GM18867 (cell line): ENCODE measurements at regions not wholly inside any gene's neighbourhood (a gene's known extent, or its start where the extent isn't known, plus 50 kb on each side); places are given as distances from the start of the nearest gene placed in this dataset.
"Not testable (repeated sequence)": the region's sequence is repeated elsewhere in the genome, so short reads cannot be mapped to it uniquely, and the experiment has no call there.

ENCODE experiments used
- ATAC-seq: cut with Tn5 transposase; IDR thresholded peaks from one replicate; pipeline ENCODE4 v1.9.1; 2021; ENCODE audit warnings: mild to moderate bottlenecking, moderate library complexity; ENCODE audit not compliant: unreplicated experiment

GRCh38 chr16:29171296-29171695 is 186.4 kb downstream of the LAT start:
- ATAC-seq, result not testable (repeated sequence)

- ATAC-seq, result not testable (repeated sequence)
Measured at GRCh38 chr16:29170393-29171119, 185.7 kb downstream of the LAT start.

- ATAC-seq, result not testable (repeated sequence)
Measured at GRCh38 chr16:29169295-29169994, 184.6 kb downstream of the LAT start.

GRCh38 chr16:29168515-29169259 is 183.8 kb downstream of the LAT start:
- not testable (repeated sequence) for ATAC-seq

DNA sequence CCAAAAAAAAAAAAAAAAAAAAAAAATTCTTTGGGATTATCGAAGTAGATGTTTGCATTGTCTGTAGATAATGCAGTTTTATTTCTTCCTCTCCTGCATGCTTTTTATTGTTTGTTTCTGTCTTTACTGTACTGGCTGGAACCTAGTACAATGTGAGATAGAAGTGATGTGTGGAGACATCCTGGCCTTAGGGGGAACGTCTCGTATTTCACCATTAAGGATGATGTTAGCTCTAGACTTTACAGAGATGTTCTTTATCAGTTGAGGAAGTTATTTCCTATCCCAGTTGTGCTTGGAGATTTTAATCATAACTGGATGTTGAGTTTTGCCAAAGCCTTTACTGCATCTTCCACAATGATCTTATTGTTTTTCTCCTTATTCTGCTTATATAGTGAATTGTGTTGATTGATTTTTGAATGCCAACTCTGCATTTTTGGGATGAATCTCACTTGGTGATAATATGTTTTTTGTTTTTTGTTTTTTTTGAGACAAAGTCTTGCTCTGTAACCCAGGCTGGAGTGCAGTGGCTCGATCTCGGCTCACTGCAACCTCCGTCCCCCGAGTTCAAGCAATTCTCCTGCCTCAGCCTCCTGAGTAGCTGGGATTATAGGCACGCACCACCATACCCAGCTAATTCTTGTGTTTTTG is 179.7 kb downstream of the LAT start:
- not testable (repeated sequence) for ATAC-seq

DNA sequence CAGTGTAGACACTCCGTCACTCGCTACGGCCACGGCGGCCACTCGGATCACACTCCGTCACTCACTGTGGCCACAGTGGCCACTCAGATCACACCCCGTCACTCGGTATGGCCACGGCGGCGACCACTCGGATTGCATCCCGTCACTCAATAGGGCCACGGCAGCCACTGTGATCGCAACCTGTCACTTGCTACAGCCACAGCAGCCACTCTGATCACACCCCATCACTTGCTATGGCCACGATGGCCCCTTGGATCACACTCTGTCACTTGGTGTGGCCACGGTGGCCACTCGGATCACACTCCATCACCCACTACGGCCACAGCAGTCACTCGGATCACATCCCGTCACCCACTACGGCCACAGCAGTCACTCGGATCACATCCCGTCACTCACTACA is 175.3 kb downstream of the LAT start:
- ATAC-seq, result not testable (repeated sequence)

- not testable (repeated sequence) for ATAC-seq
Measured at GRCh38 chr16:29159603-29160002, 174.8 kb downstream of the LAT start.

DNA sequence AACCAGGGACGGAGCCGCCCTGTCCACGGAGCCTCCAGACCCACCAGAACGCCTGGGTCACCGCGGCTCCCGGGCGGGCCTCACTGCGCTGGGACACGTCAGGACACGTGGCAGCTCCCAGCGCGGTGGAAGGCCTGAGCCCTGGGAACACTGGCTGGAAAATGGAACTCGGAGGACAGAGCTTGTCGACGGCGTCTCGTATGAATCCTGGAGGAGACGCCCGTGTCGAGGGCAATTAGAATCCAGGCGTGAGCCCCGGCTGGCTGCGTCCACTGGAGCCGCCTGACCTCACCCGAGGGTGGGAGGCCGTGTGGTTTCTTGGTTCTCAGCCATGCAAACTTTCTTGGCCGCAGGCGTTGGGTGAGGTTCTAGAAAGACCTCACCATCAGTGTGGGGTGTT is 173.9 kb downstream of the LAT start:
- no peak for ATAC-seq

GRCh38 chr16:29158031-29158784 is 173.4 kb downstream of the LAT start:
- ATAC-seq, result not testable (repeated sequence)

GRCh38 chr16:29157051-29157923 is 172.4 kb downstream of the LAT start:
- ATAC-seq, result not testable (repeated sequence)

DNA sequence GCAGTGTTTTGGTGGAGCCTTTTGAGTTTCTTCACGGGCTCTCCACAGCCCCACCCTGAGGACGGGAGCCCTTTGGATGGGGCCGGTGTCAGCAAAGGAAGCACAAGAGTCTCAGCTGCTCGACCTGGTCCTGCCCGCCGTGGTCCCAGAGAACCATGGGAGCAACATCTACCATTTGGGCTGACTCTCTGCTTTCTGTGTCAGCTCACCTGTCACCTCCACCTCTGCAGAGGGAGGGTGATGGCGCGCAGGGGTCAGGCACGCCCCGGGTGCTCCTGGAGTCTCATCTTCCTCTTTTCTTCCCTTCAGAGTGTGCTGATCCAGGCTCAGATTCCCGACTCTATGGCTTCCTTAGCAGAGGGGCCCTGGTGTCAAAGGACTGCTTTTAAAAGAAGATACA is 171.7 kb downstream of the LAT start:
- no peak for ATAC-seq

DNA sequence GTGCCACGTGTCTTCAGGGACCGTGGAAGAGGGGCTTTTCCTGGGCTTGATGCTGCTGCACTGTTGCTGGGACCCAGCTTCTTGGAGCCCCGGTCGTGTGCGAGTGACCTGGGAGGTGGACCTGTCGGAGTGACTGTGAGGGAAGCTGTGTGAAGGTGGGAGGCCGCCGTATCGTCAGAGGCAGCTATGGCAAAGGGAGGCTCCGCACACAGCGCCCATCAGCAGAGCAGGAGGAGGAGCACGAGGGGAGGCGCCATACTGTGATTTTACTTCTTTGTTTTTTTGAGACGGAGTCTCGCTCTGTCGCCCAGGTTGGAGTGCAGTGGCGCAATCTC is 171.0 kb downstream of the LAT start:
- not testable (repeated sequence) for ATAC-seq

DNA sequence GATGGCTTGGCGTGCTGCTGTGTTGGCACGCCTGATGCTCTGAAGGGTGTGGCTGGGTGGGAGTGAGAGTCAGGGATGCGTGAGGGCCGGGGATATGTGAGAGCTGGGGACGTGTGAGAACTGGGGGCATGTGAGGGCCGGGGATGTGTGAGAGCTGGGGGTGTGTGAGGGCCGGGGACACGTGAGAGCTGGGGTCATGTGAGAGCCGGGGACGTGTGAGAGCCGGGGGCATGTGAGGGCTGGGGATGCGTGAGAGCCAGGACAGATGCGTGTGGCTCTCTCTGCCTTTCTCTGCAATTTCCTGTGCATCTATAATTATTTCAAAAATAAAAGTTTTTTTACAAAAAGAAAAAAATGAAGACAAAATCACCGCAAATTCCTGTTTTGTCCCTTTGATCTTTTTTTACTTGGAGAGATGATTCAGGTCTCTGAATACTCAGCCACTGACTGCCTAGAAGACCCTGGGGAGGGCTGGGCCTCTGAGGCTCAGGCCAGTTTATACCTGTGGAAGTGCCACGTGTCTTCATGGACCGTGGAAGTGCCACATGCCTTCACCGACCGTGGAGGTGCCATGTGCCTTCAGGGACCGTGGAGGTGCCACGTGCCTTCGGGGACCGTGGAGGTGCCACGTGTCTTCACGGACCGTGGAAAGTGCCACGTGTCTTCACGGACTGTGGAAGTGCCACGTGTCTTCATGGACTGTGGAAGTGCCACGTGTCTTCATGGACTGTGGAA is 170.4 kb downstream of the LAT start:
- not testable (repeated sequence) for ATAC-seq

GRCh38 chr16:29154676-29155121 is 169.8 kb downstream of the LAT start:
- ATAC-seq, result no peak

DNA sequence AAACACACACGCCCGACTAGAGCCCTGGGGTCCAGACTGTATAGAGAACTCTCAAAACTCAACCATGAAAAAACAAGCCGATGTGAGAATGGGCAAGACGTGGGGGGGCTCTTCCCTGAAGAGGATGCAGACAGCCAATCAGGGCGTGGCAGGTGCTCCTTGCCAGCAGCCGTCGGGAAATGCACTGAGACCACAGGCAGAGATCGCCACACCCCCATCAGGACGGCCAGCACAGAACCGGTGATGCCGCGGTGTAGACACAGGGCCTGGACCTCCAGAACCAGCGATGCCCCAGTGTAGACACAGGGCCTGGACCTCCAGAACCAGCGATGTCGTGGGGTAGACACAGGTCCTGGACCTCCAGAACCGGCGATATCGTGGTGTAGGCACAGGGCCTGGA is 169.2 kb downstream of the LAT start:
- no peak for ATAC-seq

DNA sequence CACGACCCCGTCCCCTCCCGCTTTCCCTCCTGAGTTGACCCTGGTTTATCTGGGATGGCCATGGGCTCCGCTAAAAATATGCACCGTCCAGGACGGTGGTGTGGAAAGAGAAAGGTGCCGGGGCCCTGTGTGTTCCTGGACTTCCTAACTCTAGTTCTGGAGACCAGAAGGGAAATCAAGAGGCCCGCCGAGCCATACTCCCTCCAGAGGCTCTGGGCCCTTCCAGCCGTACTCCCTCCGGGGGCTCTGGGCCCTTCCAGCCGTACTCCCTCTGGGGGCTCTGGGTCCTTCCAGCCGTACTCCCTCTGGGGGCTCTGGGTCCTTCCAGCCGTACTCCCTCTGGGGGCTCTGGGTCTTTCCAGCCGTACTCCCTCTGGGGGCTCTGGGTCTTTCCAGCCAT is 168.5 kb downstream of the LAT start:
- not testable (repeated sequence) for ATAC-seq

DNA sequence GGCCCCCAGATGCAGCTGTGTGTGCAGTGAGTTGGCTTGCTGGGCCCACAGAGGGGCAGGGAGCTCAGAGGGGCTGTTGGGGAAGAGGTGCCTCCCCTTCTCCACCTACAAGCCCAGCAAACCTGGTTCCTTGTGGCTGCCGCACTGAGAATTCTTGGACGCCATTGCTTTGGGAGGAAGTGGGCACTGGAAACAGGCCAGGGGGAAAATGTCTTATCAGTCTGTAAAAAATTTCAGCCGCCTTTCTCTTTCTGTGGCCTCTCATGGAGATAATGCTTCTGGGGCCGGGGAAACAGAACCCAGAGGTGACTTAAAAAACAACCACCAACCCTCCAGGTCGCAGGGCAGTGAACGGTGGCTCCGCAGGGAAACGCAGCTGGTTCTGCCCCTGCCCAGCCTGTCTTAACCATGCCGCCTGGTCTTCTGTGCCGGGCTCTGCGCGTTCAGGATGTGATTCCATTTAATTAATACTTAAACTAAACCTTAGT is 167.7 kb downstream of the LAT start:
- not testable (repeated sequence) for ATAC-seq

DNA sequence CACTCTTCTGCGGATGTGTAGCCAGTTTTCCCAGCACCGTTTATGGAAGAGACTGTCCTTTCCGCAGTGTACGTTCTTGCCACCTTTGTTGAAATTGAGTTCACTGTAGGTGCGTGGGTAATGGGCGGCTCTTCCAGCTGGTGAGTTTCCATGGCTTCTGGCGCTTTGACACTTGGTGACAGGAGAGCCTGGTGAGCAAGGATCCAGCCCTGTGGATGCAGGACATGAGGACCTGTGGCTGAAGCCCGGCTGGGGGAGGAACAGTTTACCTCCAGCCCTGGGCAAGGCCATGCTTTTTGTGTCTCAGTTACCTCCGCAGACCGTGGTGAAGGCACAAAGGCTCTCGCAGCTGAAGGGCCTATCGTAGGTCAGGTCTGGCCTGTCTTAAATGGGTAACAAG is 166.5 kb downstream of the LAT start:
- no peak for ATAC-seq

DNA sequence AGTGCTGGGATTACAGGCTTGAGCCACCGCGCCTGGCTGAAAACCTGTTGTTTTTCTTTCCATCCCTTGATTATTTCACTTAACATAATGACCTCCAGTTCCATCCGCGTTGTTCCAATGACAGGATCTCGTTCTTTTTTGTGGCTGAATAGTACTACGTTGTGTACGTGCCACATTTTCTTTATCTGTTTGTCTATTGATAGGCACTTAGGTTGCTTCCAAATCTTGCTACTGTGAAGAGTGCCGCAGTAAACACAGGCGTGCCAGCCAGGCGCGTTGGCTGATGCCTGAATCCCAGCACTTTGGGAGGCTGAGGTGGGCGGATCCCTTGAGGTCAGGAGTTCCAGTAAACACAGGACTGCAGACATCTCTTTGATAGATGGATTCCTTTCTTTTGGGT is 165.1 kb downstream of the LAT start:
- not testable (repeated sequence) for ATAC-seq
